BE2C (cell line): ENCODE measurements at regions not wholly inside any gene's neighbourhood (a gene's known extent, or its start where the extent isn't known, plus 50 kb on each side); places are given as distances from the start of the nearest gene placed in this dataset.

Experiments
- DNase-seq: peaks from one replicate; pipeline ENCODE4 v3.0.0-alpha.2; 2020
- H3K27me3 ChIP-seq: fragments of 250-450 bp; sonication (Bioruptor Pico); 2 replicates; pipeline ENCODE4 v1.5.1; 2020; ENCODE audit warnings: mild to moderate bottlenecking
- H3K36me3 ChIP-seq: fragments of 250-450 bp; sonication (Bioruptor Pico); 2 replicates; pipeline ENCODE4 v1.5.1; 2020; ENCODE audit warnings: mild to moderate bottlenecking
- H3K4me1 ChIP-seq: fragments of 250-450 bp; sonication (Bioruptor Pico); 2 replicates; pipeline ENCODE4 v1.5.1; 2020
- H3K4me3 ChIP-seq: 2 replicates; pipeline ENCODE4 v1.5.1; 2011; ENCODE audit warnings: low read depth, low read length
- H3K9me3 ChIP-seq: fragments of 250-450 bp; sonication (Bioruptor Pico); 2 replicates; pipeline ENCODE4 v1.5.1; 2020
- TF ChIP-seq, protein P1 (sequence below): IDR thresholded peaks from 2 replicates; pipeline ENCODE4 v1.5.1; 2012; ENCODE audit warnings: mild to moderate bottlenecking, low read depth, low read length

GRCh38 chr2:204171432-204172144 is 235.0 kb downstream of the ICOS start:
- Histone ChIP-seq H3K4me1 (peaks cover 28% of the 10 kb centered on the region), H3K9me3 (peaks cover 2% of the 10 kb centered on the region; the same call in 1 of the 2 replicates), H3K4me3 (no peak overlapping the region), H3K27me3 (no peaks in the 10 kb centered on the region), H3K36me3 (no peaks in the 10 kb centered on the region)
- DNase-seq: no peak
- TF ChIP-seq, protein P1, sequence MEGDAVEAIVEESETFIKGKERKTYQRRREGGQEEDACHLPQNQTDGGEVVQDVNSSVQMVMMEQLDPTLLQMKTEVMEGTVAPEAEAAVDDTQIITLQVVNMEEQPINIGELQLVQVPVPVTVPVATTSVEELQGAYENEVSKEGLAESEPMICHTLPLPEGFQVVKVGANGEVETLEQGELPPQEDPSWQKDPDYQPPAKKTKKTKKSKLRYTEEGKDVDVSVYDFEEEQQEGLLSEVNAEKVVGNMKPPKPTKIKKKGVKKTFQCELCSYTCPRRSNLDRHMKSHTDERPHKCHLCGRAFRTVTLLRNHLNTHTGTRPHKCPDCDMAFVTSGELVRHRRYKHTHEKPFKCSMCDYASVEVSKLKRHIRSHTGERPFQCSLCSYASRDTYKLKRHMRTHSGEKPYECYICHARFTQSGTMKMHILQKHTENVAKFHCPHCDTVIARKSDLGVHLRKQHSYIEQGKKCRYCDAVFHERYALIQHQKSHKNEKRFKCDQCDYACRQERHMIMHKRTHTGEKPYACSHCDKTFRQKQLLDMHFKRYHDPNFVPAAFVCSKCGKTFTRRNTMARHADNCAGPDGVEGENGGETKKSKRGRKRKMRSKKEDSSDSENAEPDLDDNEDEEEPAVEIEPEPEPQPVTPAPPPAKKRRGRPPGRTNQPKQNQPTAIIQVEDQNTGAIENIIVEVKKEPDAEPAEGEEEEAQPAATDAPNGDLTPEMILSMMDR: no peak

- Histone ChIP-seq H3K36me3 (no peaks in the 10 kb centered on the region), H3K4me1 (peaks cover 29% of the 10 kb centered on the region), H3K27me3 (no peaks in the 10 kb centered on the region), H3K9me3 (peaks cover 2% of the 10 kb centered on the region; the same call in 1 of the 2 replicates), H3K4me3 (no peak overlapping the region)
- TF ChIP-seq, protein P1: no peak
- no peak for DNase-seq
Measured at GRCh38 chr2:204172145-204172600, 235.6 kb downstream of the ICOS start.

GRCh38 chr2:204174034-204174433 is 237.5 kb downstream of the ICOS start:
- no peak for DNase-seq
- Histone ChIP-seq H3K4me1 (peaks cover 29% of the 10 kb centered on the region), H3K36me3 (no peaks in the 10 kb centered on the region), H3K27me3 (no peaks in the 10 kb centered on the region), H3K4me3 (no peak overlapping the region), H3K9me3 (peaks cover 2% of the 10 kb centered on the region; the same call in 1 of the 2 replicates)
- TF ChIP-seq, protein P1: no peak

- DNase-seq: peak; percentile 69
- no peak overlapping the region for H3K4me3 ChIP-seq
- H3K4me1 ChIP-seq: peaks cover 32% of the 10 kb centered on the region
- TF ChIP-seq, protein P1: no peak
- no peaks in the 10 kb centered on the region for H3K27me3 ChIP-seq
- H3K36me3 ChIP-seq: no peaks in the 10 kb centered on the region
- H3K9me3 ChIP-seq: peaks cover 2% of the 10 kb centered on the region; the same call in 1 of the 2 replicates
Measured at GRCh38 chr2:204175552-204176271, 239.1 kb downstream of the ICOS start.

GRCh38 chr2:204176306-204176705 is 239.7 kb downstream of the ICOS start:
- H3K4me3 ChIP-seq: no peak overlapping the region
- DNase-seq: no peak
- no peaks in the 10 kb centered on the region for H3K36me3 ChIP-seq
- H3K27me3 ChIP-seq: no peaks in the 10 kb centered on the region
- H3K4me1 ChIP-seq: peaks cover 36% of the 10 kb centered on the region
- peaks cover 2% of the 10 kb centered on the region; the same call in 1 of the 2 replicates for H3K9me3 ChIP-seq
- TF ChIP-seq, protein P1: no peak
